Fibroblast of skin of left quadriceps (primary cell): ENCODE measurements at regions not wholly inside any gene's neighbourhood (a gene's known extent, or its start where the extent isn't known, plus 50 kb on each side); places are given as distances from the start of the nearest gene placed in this dataset.
"Not testable (repeated sequence)": the region's sequence is repeated elsewhere in the genome, so short reads cannot be mapped to it uniquely, and the experiment has no call there.

Experiments used
- DNase-seq, 2 experiments: peaks; one replicate each; pipeline ENCODE4 v3.0.0-alpha.2; 2013; ENCODE audit warnings: low read depth in 2 of 2

- no peak for DNase-seq
Measured at GRCh38 chr11:25615069-25615468, 716.9 kb upstream of the ANO3 start.

GRCh38 chr11:25615841-25616240 is 716.1 kb upstream of the ANO3 start:
- no peak for DNase-seq

GRCh38 chr11:25625094-25625493 is 706.8 kb upstream of the ANO3 start:
- no peak for DNase-seq

GRCh38 chr11:25628030-25628429 is 703.9 kb upstream of the ANO3 start:
- no peak for DNase-seq

- DNase-seq: no peak
Measured at GRCh38 chr11:25633230-25633629, 698.7 kb upstream of the ANO3 start.

- not testable (repeated sequence) for DNase-seq
Measured at GRCh38 chr11:25649220-25649619, 682.7 kb upstream of the ANO3 start.

GRCh38 chr11:25650319-25650718 is 681.6 kb upstream of the ANO3 start:
- no peak for DNase-seq

GRCh38 chr11:25655636-25656035 is 676.3 kb upstream of the ANO3 start:
- no peak for DNase-seq

- no peak for DNase-seq
Measured at GRCh38 chr11:25658916-25659315, 673.0 kb upstream of the ANO3 start.

GRCh38 chr11:25659706-25660105 is 672.2 kb upstream of the ANO3 start:
- DNase-seq: no peak

- no peak for DNase-seq
Measured at GRCh38 chr11:25667871-25668270, 664.1 kb upstream of the ANO3 start.

GRCh38 chr11:25691959-25692358 is 640.0 kb upstream of the ANO3 start:
- DNase-seq: no peak

GRCh38 chr11:25702417-25702816 is 629.5 kb upstream of the ANO3 start:
- no peak for DNase-seq

GRCh38 chr11:25710975-25711374 is 621.0 kb upstream of the ANO3 start:
- no peak for DNase-seq

GRCh38 chr11:25727944-25728343 is 604.0 kb upstream of the ANO3 start:
- no peak for DNase-seq

- DNase-seq: no peak
Measured at GRCh38 chr11:25730230-25730629, 601.7 kb upstream of the ANO3 start.

GRCh38 chr11:25733777-25734176 is 598.2 kb upstream of the ANO3 start:
- peak in 1 of 2 experiments; percentile 1 for DNase-seq

GRCh38 chr11:25734591-25735211 is 597.2 kb upstream of the ANO3 start:
- peak; percentile 11 to 19 for DNase-seq

- no peak for DNase-seq
Measured at GRCh38 chr11:25737071-25737675, 594.8 kb upstream of the ANO3 start.

GRCh38 chr11:25741886-25742285 is 590.0 kb upstream of the ANO3 start:
- no peak for DNase-seq

- DNase-seq: no peak
Measured at GRCh38 chr11:25742800-25743199, 589.1 kb upstream of the ANO3 start.

GRCh38 chr11:25755381-25755780 is 576.5 kb upstream of the ANO3 start:
- DNase-seq: no peak

GRCh38 chr11:25755918-25756584 is 575.9 kb upstream of the ANO3 start:
- no peak for DNase-seq
